ENCODE measurements at regions not wholly inside any gene's neighbourhood (a gene's known extent, or its start where the extent isn't known, plus 50 kb on each side); places are given as distances from the start of the nearest gene placed in this dataset.
A peak's percentile ranks its signal among the peaks of the same experiment; 100 is the strongest.

DNA sequence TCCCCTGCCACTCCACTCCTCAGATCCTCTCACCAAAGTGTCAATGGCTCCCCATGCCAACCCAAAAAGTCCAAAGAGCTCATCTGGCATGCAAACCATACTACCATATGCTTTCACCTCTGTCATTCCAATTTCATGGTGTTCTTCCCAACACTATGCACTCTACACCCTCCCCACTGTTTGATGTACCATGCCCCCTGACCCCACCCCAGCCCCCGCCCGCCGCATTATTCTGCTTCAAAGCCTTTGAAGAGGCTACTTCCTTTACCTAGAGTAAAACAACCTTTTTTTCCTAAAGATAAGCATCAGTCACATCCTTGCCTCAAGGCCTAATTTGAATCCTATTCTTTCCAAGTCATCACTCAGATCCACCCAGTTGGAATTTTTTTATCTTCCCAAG is 226.3 kb downstream of the DEPDC1B start (continued):
- TF ChIP-seq, protein P1, sequence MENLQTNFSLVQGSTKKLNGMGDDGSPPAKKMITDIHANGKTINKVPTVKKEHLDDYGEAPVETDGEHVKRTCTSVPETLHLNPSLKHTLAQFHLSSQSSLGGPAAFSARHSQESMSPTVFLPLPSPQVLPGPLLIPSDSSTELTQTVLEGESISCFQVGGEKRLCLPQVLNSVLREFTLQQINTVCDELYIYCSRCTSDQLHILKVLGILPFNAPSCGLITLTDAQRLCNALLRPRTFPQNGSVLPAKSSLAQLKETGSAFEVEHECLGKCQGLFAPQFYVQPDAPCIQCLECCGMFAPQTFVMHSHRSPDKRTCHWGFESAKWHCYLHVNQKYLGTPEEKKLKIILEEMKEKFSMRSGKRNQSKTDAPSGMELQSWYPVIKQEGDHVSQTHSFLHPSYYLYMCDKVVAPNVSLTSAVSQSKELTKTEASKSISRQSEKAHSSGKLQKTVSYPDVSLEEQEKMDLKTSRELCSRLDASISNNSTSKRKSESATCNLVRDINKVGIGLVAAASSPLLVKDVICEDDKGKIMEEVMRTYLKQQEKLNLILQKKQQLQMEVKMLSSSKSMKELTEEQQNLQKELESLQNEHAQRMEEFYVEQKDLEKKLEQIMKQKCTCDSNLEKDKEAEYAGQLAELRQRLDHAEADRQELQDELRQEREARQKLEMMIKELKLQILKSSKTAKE (CRISPR knock-in tag; IDR thresholded peaks at IDR 0.05; ENCODE audit: borderline replicate concordance): 0 out of 2 replicates have a peak, but pooled peaks have one; percentile 16
- TF ChIP-seq ZNF484 (CRISPR knock-in tag; IDR thresholded peaks at IDR 0.05; ENCODE audit: borderline replicate concordance, low read depth) (no peak), HES4 (CRISPR knock-in tag; IDR thresholded peaks at IDR 0.05; ENCODE audit: borderline replicate concordance) (no peak), ZNF253 (CRISPR knock-in tag; IDR thresholded peaks at IDR 0.05; ENCODE audit: borderline replicate concordance) (no peak), RFX3 (CRISPR knock-in tag; IDR thresholded peaks at IDR 0.05) (no peak), ZNF562 (CRISPR knock-in tag; IDR thresholded peaks at IDR 0.05; ENCODE audit: borderline replicate concordance) (no peak), FOXM1 (CRISPR knock-in tag; IDR thresholded peaks at IDR 0.05) (no peak), KAT7 (CRISPR knock-in tag; IDR thresholded peaks at IDR 0.05; ENCODE audit: borderline replicate concordance) (no peak), DMAP1 (CRISPR knock-in tag; IDR thresholded peaks at IDR 0.05) (no peak), ZNF674 (CRISPR knock-in tag; IDR thresholded peaks at IDR 0.05; ENCODE audit: low read depth) (no peak), ZNF331 (CRISPR knock-in tag; IDR thresholded peaks at IDR 0.05) (peak; percentile 55; the same call in 1 of the 2 replicates), ZNF292 (CRISPR knock-in tag; IDR thresholded peaks at IDR 0.05; ENCODE audit: borderline replicate concordance, low read depth) (no peak), ZFP41 (CRISPR knock-in tag; IDR thresholded peaks at IDR 0.05; ENCODE audit: borderline replicate concordance) (no peak), TBP (CRISPR knock-in tag; IDR thresholded peaks at IDR 0.05) (no peak), ZMAT3 (CRISPR knock-in tag; conservative IDR thresholded peaks at IDR 0.05) (no peak), MYNN (CRISPR knock-in tag; IDR thresholded peaks at IDR 0.05; ENCODE audit: low read depth) (no peak), ZNF496 (CRISPR knock-in tag; IDR thresholded peaks at IDR 0.05; ENCODE audit: insufficient replicate concordance) (no peak), ZBTB7B (CRISPR knock-in tag; IDR thresholded peaks at IDR 0.05) (peak; percentile 61; the same call in 1 of the 2 replicates), FIP1L1 (IDR thresholded peaks at IDR 0.05; ENCODE audit: borderline replicate concordance, insufficient read depth, low read depth, low read length) (no peak), HNRNPL (IDR thresholded peaks at IDR 0.05; ENCODE audit: low read depth, low read length) (no peak)
- TF ChIP-seq, protein P2, sequence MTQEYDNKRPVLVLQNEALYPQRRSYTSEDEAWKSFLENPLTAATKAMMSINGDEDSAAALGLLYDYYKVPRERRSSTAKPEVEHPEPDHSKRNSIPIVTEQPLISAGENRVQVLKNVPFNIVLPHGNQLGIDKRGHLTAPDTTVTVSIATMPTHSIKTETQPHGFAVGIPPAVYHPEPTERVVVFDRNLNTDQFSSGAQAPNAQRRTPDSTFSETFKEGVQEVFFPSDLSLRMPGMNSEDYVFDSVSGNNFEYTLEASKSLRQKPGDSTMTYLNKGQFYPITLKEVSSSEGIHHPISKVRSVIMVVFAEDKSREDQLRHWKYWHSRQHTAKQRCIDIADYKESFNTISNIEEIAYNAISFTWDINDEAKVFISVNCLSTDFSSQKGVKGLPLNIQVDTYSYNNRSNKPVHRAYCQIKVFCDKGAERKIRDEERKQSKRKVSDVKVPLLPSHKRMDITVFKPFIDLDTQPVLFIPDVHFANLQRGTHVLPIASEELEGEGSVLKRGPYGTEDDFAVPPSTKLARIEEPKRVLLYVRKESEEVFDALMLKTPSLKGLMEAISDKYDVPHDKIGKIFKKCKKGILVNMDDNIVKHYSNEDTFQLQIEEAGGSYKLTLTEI (CRISPR knock-in tag; conservative IDR thresholded peaks at IDR 0.05): no peak
- TF ChIP-seq, protein P3, sequence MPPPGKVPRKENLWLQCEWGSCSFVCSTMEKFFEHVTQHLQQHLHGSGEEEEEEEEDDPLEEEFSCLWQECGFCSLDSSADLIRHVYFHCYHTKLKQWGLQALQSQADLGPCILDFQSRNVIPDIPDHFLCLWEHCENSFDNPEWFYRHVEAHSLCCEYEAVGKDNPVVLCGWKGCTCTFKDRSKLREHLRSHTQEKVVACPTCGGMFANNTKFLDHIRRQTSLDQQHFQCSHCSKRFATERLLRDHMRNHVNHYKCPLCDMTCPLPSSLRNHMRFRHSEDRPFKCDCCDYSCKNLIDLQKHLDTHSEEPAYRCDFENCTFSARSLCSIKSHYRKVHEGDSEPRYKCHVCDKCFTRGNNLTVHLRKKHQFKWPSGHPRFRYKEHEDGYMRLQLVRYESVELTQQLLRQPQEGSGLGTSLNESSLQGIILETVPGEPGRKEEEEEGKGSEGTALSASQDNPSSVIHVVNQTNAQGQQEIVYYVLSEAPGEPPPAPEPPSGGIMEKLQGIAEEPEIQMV (CRISPR knock-in tag; IDR thresholded peaks at IDR 0.05; ENCODE audit: low read depth): no peak
- TF ChIP-seq, protein P4, sequence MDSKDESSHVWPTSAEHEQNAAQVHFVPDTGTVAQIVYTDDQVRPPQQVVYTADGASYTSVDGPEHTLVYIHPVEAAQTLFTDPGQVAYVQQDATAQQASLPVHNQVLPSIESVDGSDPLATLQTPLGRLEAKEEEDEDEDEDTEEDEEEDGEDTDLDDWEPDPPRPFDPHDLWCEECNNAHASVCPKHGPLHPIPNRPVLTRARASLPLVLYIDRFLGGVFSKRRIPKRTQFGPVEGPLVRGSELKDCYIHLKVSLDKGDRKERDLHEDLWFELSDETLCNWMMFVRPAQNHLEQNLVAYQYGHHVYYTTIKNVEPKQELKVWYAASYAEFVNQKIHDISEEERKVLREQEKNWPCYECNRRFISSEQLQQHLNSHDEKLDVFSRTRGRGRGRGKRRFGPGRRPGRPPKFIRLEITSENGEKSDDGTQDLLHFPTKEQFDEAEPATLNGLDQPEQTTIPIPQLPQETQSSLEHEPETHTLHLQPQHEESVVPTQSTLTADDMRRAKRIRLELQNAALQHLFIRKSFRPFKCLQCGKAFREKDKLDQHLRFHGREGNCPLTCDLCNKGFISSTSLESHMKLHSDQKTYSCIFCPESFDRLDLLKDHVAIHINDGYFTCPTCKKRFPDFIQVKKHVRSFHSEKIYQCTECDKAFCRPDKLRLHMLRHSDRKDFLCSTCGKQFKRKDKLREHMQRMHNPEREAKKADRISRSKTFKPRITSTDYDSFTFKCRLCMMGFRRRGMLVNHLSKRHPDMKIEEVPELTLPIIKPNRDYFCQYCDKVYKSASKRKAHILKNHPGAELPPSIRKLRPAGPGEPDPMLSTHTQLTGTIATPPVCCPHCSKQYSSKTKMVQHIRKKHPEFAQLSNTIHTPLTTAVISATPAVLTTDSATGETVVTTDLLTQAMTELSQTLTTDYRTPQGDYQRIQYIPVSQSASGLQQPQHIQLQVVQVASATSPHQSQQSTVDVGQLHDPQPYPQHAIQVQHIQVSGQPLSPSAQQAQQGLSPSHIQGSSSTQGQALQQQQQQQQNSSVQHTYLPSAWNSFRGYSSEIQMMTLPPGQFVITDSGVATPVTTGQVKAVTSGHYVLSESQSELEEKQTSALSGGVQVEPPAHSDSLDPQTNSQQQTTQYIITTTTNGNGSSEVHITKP (CRISPR knock-in tag; IDR thresholded peaks at IDR 0.05; ENCODE audit: low read depth): no peak
